ENCODE measurements at regions not wholly inside any gene's neighbourhood (a gene's known extent, or its start where the extent isn't known, plus 50 kb on each side); places are given as distances from the start of the nearest gene placed in this dataset.

DNA sequence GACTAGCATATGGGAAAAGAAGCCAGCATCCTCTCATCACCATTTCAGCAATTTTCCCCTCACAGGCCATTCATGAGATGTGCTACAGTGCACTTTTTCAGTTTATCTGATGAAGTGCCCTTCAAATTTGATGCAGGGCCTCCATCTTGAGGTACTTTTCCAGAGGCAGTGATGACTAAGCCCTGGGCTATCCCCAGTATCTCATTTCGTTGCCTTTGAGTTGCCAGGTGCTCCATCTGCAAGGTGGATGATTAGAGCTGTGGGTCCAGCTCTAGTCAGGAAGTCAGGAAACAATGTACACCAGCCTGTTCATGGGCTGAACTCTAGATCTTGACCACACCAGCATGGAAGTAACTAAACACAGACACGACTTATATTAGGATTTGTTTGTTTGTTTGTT is 425.2 kb downstream of the METTL4 start:
- no peak overlapping the region; the same call in 1 of the 2 replicates for H3K27ac ChIP-seq
- POLR2A ChIA-PET (ENCODE audit: low non-redundant PET), result no interaction called here
- CTCF ChIA-PET, result no interaction called here
- TF ChIP-seq, protein P1, sequence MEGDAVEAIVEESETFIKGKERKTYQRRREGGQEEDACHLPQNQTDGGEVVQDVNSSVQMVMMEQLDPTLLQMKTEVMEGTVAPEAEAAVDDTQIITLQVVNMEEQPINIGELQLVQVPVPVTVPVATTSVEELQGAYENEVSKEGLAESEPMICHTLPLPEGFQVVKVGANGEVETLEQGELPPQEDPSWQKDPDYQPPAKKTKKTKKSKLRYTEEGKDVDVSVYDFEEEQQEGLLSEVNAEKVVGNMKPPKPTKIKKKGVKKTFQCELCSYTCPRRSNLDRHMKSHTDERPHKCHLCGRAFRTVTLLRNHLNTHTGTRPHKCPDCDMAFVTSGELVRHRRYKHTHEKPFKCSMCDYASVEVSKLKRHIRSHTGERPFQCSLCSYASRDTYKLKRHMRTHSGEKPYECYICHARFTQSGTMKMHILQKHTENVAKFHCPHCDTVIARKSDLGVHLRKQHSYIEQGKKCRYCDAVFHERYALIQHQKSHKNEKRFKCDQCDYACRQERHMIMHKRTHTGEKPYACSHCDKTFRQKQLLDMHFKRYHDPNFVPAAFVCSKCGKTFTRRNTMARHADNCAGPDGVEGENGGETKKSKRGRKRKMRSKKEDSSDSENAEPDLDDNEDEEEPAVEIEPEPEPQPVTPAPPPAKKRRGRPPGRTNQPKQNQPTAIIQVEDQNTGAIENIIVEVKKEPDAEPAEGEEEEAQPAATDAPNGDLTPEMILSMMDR (conservative IDR thresholded peaks at IDR 0.05; ENCODE audit: low read depth), result no peak
- peak; percentile 14 for DNase-seq (ENCODE audit: low spot score)

DNA sequence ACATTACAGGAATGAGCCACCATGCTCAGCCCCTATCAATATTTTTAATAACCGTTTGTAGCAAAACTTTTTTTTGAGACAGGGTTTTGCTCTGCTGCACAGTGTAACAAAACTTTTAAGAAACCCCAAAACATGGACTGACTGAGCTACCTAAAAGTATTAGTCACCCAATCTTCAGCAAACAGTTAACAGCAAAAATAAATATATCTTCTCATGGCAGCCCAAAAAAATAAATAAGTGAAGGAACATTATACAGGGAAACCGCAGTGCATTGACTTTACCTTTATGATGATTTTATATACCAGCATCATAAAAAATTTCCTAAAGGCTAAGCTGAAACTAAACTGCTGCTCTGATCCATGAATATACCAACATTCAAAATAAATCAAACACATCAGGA is 424.6 kb downstream of the METTL4 start:
- TF ChIP-seq, protein P1 (conservative IDR thresholded peaks at IDR 0.05; ENCODE audit: low read depth), result no peak
- CTCF ChIA-PET, result no interaction called here
- no peak for DNase-seq (ENCODE audit: low spot score)
- H3K27ac ChIP-seq, result no peak overlapping the region; the same call in 1 of the 2 replicates
- POLR2A ChIA-PET (ENCODE audit: low non-redundant PET), result no interaction called here

DNA sequence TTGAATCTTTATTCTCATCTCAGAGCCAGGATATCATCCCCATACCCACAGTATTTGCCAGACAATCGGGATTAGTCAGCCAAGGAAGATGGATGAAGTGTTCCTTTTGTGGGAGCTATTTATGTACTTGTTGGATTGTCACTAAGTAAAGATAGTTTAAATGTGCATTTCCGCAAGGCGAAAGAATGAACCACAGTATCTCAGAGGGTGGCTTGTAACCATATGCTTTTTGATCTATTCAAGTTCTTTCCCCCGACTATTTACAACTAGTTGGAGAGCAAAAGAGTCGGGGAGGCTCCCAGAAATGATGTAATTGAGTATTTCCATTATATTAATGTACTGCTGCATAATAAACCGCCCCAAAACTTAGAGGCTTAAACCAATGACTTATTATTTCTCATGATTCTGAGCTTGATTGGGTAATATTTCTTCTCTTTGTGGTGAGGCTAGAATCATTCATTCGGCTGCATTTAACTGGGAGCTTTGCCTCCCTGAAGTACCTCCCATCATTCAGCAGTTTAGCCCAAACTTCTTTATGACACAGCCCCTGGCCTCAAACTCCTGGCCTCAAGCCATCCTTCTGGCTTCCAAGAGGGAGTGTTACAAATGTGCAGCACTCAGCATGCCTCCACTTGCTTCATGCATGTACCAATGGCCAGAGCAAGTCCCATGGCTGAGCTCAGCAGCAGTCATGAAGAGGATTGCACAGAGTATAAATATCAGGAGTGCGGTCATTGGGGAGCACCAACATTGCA is 423.7 kb downstream of the METTL4 start:
- peak overlapping the region; percentile 68 for H3K27ac ChIP-seq
- TF ChIP-seq, protein P1 (conservative IDR thresholded peaks at IDR 0.05; ENCODE audit: low read depth), result no peak
- ChIA-PET POLR2A (ENCODE audit: low non-redundant PET) (no interaction called here), CTCF (no interaction called here)
- peak; percentile 86 for DNase-seq (ENCODE audit: low spot score)

DNA sequence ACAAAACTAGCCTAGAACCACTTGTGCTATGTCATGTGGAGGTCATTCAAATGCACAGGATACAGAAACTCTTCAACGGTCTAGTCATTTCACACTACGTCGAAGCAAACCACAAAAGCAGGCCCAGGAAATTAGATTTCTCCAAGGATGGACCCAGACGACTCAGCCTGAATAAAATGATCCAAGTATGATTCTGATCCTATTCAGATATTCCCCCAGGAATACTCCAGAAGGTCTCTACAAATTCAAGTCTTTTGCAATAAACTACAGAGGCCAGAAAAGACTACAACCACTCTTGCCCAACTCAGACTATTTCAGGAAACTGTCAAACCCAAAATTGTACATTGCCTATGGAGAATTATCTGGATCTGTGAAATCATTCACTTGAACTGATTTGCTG is 422.5 kb downstream of the METTL4 start:
- ChIA-PET CTCF (interaction anchor here (0.7 kb wide), 1 partner anchor 28 kb away, joined by 3 read pairs; no protein-coding TSS in a partner anchor), POLR2A (ENCODE audit: low non-redundant PET) (no interaction called here)
- TF ChIP-seq, protein P1 (conservative IDR thresholded peaks at IDR 0.05; ENCODE audit: low read depth), result no peak
- no peak for DNase-seq (ENCODE audit: low spot score)
- H3K27ac ChIP-seq, result no peak overlapping the region

DNA sequence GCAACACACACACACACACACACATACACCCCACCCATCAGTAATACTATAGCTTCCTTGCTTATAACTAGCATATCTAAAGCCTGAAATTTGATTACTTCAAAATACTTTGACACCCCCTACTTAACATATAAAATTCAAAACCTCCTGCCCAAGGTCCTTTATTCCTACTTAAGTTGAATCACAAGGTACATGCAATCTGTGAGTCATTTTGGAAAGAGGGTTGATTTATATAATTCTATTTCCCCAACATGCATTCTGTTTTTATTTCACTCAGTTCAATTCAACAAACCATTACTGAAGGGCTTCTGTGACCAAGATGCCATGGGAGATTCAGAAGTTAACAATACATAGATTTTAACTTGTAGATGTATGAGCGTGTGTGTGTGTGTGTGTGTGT is 420.7 kb downstream of the METTL4 start:
- TF ChIP-seq, protein P1 (conservative IDR thresholded peaks at IDR 0.05; ENCODE audit: low read depth), result no peak
- DNase-seq (ENCODE audit: low spot score), result peak; percentile 8
- H3K27ac ChIP-seq, result no peak overlapping the region
- ChIA-PET CTCF (no interaction called here), POLR2A (ENCODE audit: low non-redundant PET) (no interaction called here)

DNA sequence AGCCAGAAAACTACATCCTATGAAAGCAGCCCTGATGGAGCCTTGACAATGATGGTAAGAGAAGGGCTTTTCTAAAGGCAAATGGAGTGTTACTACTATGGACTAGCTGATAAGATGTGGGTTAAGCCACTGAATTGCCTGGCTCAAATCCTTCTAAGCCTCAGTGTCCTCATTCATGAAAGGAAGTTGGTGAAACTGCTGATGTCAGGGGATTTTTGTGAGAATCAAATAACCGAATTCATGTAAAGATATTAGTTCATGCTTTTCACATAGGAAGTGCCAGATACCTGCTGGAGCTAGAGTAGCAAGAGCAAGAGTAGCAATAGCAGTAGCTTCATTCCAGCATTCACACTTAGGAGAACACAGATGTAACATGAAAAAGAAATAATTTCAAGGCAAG is 417.0 kb downstream of the METTL4 start:
- TF ChIP-seq, protein P1 (conservative IDR thresholded peaks at IDR 0.05; ENCODE audit: low read depth), result no peak
- DNase-seq (ENCODE audit: low spot score), result no peak
- ChIA-PET CTCF (no interaction called here), POLR2A (ENCODE audit: low non-redundant PET) (no interaction called here)
- H3K27ac ChIP-seq, result no peak overlapping the region
